Hippocampal formation (tissue), 2 donors: ENCODE measurements at regions not wholly inside any gene's neighbourhood (a gene's known extent, or its start where the extent isn't known, plus 50 kb on each side); places are given as distances from the start of the nearest gene placed in this dataset.

Experiments
- DNase-seq, 2 donors: peaks; one replicate each; lab custom pipeline; 2025; lab: John Stamatoyannopoulos, UW

GRCh38 chr6:9405825-9406224 is 970.5 kb upstream of the SLC35B3 start:
- no peak for DNase-seq

- no peak for DNase-seq
These were observed 970.0 kb upstream of the SLC35B3 start for GRCh38 chr6:9405369-9405768.

GRCh38 chr6:9404351-9405146 is 969.2 kb upstream of the SLC35B3 start:
- no peak for DNase-seq

- DNase-seq: no peak
These were observed 968.4 kb upstream of the SLC35B3 start for GRCh38 chr6:9403736-9404135.

- DNase-seq: no peak
These were observed 966.6 kb upstream of the SLC35B3 start for GRCh38 chr6:9401960-9402359.

- no peak for DNase-seq
These were observed 964.6 kb upstream of the SLC35B3 start for GRCh38 chr6:9399916-9400315.

GRCh38 chr6:9398767-9399373 is 963.5 kb upstream of the SLC35B3 start:
- DNase-seq: no peak

GRCh38 chr6:9398071-9398766 is 962.9 kb upstream of the SLC35B3 start:
- DNase-seq: no peak

- DNase-seq: no peak
These were observed 953.3 kb upstream of the SLC35B3 start for GRCh38 chr6:9388596-9388995.

GRCh38 chr6:9380568-9380967 is 945.2 kb upstream of the SLC35B3 start:
- DNase-seq: no peak

GRCh38 chr6:9373308-9373707 is 938.0 kb upstream of the SLC35B3 start:
- DNase-seq: no peak

- no peak for DNase-seq
These were observed 935.1 kb upstream of the SLC35B3 start for GRCh38 chr6:9370480-9370879.

- no peak for DNase-seq
These were observed 930.0 kb upstream of the SLC35B3 start for GRCh38 chr6:9365378-9365777.

GRCh38 chr6:9361749-9362148 is 926.4 kb upstream of the SLC35B3 start:
- DNase-seq: no peak

GRCh38 chr6:9360881-9361280 is 925.5 kb upstream of the SLC35B3 start:
- DNase-seq: no peak

GRCh38 chr6:9347608-9348007 is 912.3 kb upstream of the SLC35B3 start:
- no peak for DNase-seq

GRCh38 chr6:9346923-9347322 is 911.6 kb upstream of the SLC35B3 start:
- no peak for DNase-seq

GRCh38 chr6:9335431-9335830 is 900.1 kb upstream of the SLC35B3 start:
- no peak for DNase-seq

GRCh38 chr6:9334979-9335378 is 899.6 kb upstream of the SLC35B3 start:
- DNase-seq: no peak

GRCh38 chr6:9332241-9332780 is 897.0 kb upstream of the SLC35B3 start:
- no peak for DNase-seq

- DNase-seq: no peak
These were observed 881.5 kb upstream of the SLC35B3 start for GRCh38 chr6:9316831-9317230.

- no peak for DNase-seq
These were observed 880.8 kb upstream of the SLC35B3 start for GRCh38 chr6:9315966-9316650.
